ENCODE measurements at regions not wholly inside any gene's neighbourhood (a gene's known extent, or its start where the extent isn't known, plus 50 kb on each side); places are given as distances from the start of the nearest gene placed in this dataset.

GRCh38 chr13:65275108-65275507 is 1955.0 kb downstream of the PCDH9 start:
- no peaks in the 10 kb centered on the region for H3K79me2 ChIP-seq (replicated peaks; ENCODE audit: insufficient read depth)
- H3K4me1 ChIP-seq (ENCODE audit: insufficient read depth): no peaks in the 10 kb centered on the region
- Mint-ChIP-seq H3K9me3 (peaks cover 16% of the 10 kb centered on the region), H3K4me3 (no peak overlapping the region), H3K36me3 (ENCODE audit: low read depth) (peaks cover 14% of the 10 kb centered on the region), H3K4me1 (no peaks in the 10 kb centered on the region), H3K27ac (no peak overlapping the region), H3K27me3 (ENCODE audit: insufficient read depth, low read depth, poor library complexity) (no peaks in the 10 kb centered on the region)
- no peak overlapping the region for H2AFZ ChIP-seq
- no peak overlapping the region for H3K27ac ChIP-seq (ENCODE audit: low read depth)
- no peak overlapping the region for H3K4me2 ChIP-seq
- TF ChIP-seq STAT1 (IDR thresholded peaks at IDR 0.05; ENCODE audit: unreplicated experiment) (no peak), EZH2 (IDR thresholded peaks at IDR 0.05; ENCODE audit: low read depth, unreplicated experiment) (no peak), JUNB (IDR thresholded peaks at IDR 0.05; ENCODE audit: unreplicated experiment) (no peak), ZNF331 (CRISPR knock-in tag; IDR thresholded peaks at IDR 0.05; ENCODE audit: low read depth) (no peak), EZH2phosphoT487 (IDR thresholded peaks at IDR 0.05; ENCODE audit: unreplicated experiment) (no peak), POLR2AphosphoS5 (IDR thresholded peaks at IDR 0.05; ENCODE audit: low read depth) (no peak), CTCF (conservative IDR thresholded peaks at IDR 0.05; ENCODE audit: low read depth in 2 of 2) (no peak), ZNF114 (CRISPR knock-in tag; IDR thresholded peaks at IDR 0.05) (no peak)
- TF ChIP-seq, protein P1, sequence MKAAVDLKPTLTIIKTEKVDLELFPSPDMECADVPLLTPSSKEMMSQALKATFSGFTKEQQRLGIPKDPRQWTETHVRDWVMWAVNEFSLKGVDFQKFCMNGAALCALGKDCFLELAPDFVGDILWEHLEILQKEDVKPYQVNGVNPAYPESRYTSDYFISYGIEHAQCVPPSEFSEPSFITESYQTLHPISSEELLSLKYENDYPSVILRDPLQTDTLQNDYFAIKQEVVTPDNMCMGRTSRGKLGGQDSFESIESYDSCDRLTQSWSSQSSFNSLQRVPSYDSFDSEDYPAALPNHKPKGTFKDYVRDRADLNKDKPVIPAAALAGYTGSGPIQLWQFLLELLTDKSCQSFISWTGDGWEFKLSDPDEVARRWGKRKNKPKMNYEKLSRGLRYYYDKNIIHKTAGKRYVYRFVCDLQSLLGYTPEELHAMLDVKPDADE (IDR thresholded peaks at IDR 0.05): no peak
- TF ChIP-seq, protein P2, sequence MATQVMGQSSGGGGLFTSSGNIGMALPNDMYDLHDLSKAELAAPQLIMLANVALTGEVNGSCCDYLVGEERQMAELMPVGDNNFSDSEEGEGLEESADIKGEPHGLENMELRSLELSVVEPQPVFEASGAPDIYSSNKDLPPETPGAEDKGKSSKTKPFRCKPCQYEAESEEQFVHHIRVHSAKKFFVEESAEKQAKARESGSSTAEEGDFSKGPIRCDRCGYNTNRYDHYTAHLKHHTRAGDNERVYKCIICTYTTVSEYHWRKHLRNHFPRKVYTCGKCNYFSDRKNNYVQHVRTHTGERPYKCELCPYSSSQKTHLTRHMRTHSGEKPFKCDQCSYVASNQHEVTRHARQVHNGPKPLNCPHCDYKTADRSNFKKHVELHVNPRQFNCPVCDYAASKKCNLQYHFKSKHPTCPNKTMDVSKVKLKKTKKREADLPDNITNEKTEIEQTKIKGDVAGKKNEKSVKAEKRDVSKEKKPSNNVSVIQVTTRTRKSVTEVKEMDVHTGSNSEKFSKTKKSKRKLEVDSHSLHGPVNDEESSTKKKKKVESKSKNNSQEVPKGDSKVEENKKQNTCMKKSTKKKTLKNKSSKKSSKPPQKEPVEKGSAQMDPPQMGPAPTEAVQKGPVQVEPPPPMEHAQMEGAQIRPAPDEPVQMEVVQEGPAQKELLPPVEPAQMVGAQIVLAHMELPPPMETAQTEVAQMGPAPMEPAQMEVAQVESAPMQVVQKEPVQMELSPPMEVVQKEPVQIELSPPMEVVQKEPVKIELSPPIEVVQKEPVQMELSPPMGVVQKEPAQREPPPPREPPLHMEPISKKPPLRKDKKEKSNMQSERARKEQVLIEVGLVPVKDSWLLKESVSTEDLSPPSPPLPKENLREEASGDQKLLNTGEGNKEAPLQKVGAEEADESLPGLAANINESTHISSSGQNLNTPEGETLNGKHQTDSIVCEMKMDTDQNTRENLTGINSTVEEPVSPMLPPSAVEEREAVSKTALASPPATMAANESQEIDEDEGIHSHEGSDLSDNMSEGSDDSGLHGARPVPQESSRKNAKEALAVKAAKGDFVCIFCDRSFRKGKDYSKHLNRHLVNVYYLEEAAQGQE (IDR thresholded peaks at IDR 0.05; ENCODE audit: unreplicated experiment): no peak
- TF ChIP-seq, protein P3, sequence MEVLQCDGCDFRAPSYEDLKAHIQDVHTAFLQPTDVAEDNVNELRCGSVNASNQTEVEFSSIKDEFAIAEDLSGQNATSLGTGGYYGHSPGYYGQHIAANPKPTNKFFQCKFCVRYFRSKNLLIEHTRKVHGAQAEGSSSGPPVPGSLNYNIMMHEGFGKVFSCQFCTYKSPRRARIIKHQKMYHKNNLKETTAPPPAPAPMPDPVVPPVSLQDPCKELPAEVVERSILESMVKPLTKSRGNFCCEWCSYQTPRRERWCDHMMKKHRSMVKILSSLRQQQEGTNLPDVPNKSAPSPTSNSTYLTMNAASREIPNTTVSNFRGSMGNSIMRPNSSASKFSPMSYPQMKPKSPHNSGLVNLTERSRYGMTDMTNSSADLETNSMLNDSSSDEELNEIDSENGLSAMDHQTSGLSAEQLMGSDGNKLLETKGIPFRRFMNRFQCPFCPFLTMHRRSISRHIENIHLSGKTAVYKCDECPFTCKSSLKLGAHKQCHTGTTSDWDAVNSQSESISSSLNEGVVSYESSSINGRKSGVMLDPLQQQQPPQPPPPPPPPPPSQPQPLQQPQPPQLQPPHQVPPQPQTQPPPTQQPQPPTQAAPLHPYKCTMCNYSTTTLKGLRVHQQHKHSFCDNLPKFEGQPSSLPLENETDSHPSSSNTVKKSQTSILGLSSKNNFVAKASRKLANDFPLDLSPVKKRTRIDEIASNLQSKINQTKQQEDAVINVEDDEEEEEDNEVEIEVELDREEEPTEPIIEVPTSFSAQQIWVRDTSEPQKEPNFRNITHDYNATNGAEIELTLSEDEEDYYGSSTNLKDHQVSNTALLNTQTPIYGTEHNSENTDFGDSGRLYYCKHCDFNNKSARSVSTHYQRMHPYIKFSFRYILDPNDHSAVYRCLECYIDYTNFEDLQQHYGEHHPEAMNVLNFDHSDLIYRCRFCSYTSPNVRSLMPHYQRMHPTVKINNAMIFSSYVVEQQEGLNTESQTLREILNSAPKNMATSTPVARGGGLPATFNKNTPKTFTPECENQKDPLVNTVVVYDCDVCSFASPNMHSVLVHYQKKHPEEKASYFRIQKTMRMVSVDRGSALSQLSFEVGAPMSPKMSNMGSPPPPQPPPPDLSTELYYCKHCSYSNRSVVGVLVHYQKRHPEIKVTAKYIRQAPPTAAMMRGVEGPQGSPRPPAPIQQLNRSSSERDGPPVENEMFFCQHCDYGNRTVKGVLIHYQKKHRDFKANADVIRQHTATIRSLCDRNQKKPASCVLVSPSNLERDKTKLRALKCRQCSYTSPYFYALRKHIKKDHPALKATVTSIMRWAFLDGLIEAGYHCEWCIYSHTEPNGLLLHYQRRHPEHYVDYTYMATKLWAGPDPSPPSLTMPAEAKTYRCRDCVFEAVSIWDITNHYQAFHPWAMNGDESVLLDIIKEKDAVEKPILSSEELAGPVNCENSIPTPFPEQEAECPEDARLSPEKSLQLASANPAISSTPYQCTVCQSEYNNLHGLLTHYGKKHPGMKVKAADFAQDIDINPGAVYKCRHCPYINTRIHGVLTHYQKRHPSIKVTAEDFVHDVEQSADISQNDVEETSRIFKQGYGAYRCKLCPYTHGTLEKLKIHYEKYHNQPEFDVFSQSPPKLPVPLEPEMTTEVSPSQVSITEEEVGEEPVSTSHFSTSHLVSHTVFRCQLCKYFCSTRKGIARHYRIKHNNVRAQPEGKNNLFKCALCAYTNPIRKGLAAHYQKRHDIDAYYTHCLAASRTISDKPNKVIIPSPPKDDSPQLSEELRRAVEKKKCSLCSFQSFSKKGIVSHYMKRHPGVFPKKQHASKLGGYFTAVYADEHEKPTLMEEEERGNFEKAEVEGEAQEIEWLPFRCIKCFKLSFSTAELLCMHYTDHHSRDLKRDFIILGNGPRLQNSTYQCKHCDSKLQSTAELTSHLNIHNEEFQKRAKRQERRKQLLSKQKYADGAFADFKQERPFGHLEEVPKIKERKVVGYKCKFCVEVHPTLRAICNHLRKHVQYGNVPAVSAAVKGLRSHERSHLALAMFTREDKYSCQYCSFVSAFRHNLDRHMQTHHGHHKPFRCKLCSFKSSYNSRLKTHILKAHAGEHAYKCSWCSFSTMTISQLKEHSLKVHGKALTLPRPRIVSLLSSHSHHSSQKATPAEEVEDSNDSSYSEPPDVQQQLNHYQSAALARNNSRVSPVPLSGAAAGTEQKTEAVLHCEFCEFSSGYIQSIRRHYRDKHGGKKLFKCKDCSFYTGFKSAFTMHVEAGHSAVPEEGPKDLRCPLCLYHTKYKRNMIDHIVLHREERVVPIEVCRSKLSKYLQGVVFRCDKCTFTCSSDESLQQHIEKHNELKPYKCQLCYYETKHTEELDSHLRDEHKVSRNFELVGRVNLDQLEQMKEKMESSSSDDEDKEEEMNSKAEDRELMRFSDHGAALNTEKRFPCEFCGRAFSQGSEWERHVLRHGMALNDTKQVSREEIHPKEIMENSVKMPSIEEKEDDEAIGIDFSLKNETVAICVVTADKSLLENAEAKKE (CRISPR knock-in tag; IDR thresholded peaks at IDR 0.05): no peak
- no peaks in the 10 kb centered on the region; the same call in 1 of the 2 replicates for H3K36me3 ChIP-seq (ENCODE audit: insufficient read depth)
- H3K27me3 ChIP-seq (ENCODE audit: insufficient read depth): no peaks in the 10 kb centered on the region
- ATAC-seq: no peak
- 0 out of 2 replicates have a peak, but pooled peaks cover 10% of the 10 kb centered on the region for H3K9me2 ChIP-seq (ENCODE audit: insufficient read depth)
- no peaks in the 10 kb centered on the region for H4K20me1 ChIP-seq (replicated peaks; ENCODE audit: insufficient read depth)
- no peak overlapping the region for H3K4me3 ChIP-seq
- no peaks in the 10 kb centered on the region for H3F3A ChIP-seq (replicated peaks; ENCODE audit: low read depth)
- DNase-seq (ENCODE audit: low spot score): no peak

All from GM23338 (cell line).